ENCODE measurements at regions not wholly inside any gene's neighbourhood (a gene's known extent, or its start where the extent isn't known, plus 50 kb on each side); places are given as distances from the start of the nearest gene placed in this dataset.

DNA sequence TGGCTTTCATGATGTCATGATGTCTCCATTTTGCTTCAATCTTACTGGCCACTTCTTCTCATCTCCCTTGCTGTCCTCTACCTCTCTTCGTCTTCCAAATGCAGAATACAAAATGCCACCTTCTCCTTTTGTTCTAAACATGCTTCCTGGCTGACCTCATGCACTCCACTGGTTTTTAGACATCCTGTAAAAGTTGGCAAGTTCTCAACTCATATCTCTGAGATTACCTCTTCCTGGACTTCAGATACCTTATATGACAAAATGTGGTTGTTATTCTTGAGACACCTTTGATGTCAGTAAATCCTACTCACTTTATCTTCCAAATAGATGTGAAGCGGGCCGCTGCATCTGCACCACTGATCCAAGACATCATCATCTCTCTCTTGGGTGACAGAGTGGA lies 212.7 kb upstream of the FOXA2 start:
- 70 to 81% (median 78%) methylated on average over 3 of the region's 3 CpGs for WGBS, 5 donors

DNA sequence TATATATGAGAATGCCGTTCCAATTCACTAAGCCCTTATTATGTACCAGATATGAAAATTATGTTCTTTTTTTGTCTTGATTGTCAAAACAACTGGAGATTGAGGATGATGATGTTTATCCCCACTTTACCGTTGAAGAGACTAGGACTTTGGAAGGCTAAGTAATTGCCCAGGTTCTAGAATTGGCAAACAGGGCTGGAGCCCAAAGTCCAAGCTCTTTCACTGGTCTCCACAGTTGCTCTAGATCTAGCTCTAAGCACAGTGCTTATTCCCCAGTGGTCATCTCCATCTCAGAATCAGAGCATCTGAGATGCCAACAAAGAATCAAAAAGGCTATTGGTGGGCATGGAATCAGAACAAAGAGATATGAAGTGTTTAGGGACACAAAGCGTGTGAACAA lies 215.3 kb upstream of the FOXA2 start:
- Histone ChIP-seq H3K36me3 (no peaks in the 10 kb centered on the region), H3K9me3 (no peaks in the 10 kb centered on the region), H3K4me3 (no peak overlapping the region), H3K27ac (no peak overlapping the region), H3K4me1 (peaks cover 0 to 6% (median 0%) of the 10 kb centered on the region in 6 donors), H3K27me3 (replicated peaks in 1 of 7) (no peaks in the 10 kb centered on the region)
- no peak for DNase-seq
- intact Hi-C loops (cut with DNase I; ENCODE audit: low total_unique reads) = no loop called here
- TF ChIP-seq POLR2AphosphoS5 (IDR thresholded peaks at IDR 0.05) = no peak
- no peak for TF ChIP-seq POLR2A (IDR thresholded peaks at IDR 0.05)
- TF ChIP-seq, protein P1, sequence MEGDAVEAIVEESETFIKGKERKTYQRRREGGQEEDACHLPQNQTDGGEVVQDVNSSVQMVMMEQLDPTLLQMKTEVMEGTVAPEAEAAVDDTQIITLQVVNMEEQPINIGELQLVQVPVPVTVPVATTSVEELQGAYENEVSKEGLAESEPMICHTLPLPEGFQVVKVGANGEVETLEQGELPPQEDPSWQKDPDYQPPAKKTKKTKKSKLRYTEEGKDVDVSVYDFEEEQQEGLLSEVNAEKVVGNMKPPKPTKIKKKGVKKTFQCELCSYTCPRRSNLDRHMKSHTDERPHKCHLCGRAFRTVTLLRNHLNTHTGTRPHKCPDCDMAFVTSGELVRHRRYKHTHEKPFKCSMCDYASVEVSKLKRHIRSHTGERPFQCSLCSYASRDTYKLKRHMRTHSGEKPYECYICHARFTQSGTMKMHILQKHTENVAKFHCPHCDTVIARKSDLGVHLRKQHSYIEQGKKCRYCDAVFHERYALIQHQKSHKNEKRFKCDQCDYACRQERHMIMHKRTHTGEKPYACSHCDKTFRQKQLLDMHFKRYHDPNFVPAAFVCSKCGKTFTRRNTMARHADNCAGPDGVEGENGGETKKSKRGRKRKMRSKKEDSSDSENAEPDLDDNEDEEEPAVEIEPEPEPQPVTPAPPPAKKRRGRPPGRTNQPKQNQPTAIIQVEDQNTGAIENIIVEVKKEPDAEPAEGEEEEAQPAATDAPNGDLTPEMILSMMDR (IDR thresholded peaks at IDR 0.05 in 8 of 11, conservative IDR thresholded peaks at IDR 0.05 in 3 of 11) = no peak
- WGBS, 5 donors = 74 to 98% (median 89%) methylated on average over 3 of the region's 3 CpGs

More for the DNA sequence above, 212.7 kb upstream of the FOXA2 start:
- no peak overlapping the region for H3K27ac ChIP-seq
- no peaks in the 10 kb centered on the region for H3K27me3 ChIP-seq (replicated peaks in 1 of 7)
- H3K4me3 ChIP-seq = no peak overlapping the region
- no peak for DNase-seq
- no peaks in the 10 kb centered on the region for H3K9me3 ChIP-seq
- no peaks in the 10 kb centered on the region for H3K36me3 ChIP-seq
- H3K4me1 ChIP-seq = peaks cover 0 to 6% (median 0%) of the 10 kb centered on the region in 6 donors
- TF ChIP-seq POLR2AphosphoS5 (IDR thresholded peaks at IDR 0.05) (no peak), POLR2A (IDR thresholded peaks at IDR 0.05) (no peak)
- TF ChIP-seq, protein P1 (IDR thresholded peaks at IDR 0.05 in 8 of 11, conservative IDR thresholded peaks at IDR 0.05 in 3 of 11) = no peak
- intact Hi-C loops (cut with DNase I; ENCODE audit: low total_unique reads) = no loop called here

DNA sequence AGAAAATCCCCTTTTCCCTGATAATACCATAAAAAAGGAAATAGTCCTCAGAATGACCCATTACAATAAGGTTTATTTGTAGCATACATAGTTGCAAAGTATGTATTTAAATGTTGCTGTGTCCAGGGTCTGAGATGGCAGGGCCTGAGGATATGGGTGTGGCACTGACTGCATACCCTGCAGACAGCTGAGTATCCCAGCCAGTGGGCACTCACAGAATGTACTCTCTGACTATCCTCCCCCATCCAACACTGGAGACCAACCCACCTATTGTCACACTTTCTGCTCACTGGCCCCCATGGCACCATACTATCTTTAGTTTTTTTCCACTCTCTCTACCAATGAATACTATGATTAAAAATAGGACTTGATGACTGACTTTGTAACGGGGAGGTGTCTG lies 215.8 kb upstream of the FOXA2 start:
- no peaks in the 10 kb centered on the region for H3K36me3 ChIP-seq
- TF ChIP-seq, protein P1 (IDR thresholded peaks at IDR 0.05 in 8 of 11, conservative IDR thresholded peaks at IDR 0.05 in 3 of 11) = no peak
- TF ChIP-seq POLR2AphosphoS5 (IDR thresholded peaks at IDR 0.05) (no peak), POLR2A (IDR thresholded peaks at IDR 0.05) (no peak)
- DNase-seq = no peak
- H3K4me3 ChIP-seq = no peak overlapping the region
- 73 to 79% (median 75%) methylated on average over 1 of the region's 1 CpG for WGBS, 5 donors
- no peaks in the 10 kb centered on the region for H3K9me3 ChIP-seq
- H3K27me3 ChIP-seq (replicated peaks in 1 of 7) = no peaks in the 10 kb centered on the region
- intact Hi-C loops (cut with DNase I; ENCODE audit: low total_unique reads) = no loop called here
- H3K4me1 ChIP-seq = peaks cover 0 to 6% (median 0%) of the 10 kb centered on the region in 6 donors
- H3K27ac ChIP-seq = no peak overlapping the region

DNA sequence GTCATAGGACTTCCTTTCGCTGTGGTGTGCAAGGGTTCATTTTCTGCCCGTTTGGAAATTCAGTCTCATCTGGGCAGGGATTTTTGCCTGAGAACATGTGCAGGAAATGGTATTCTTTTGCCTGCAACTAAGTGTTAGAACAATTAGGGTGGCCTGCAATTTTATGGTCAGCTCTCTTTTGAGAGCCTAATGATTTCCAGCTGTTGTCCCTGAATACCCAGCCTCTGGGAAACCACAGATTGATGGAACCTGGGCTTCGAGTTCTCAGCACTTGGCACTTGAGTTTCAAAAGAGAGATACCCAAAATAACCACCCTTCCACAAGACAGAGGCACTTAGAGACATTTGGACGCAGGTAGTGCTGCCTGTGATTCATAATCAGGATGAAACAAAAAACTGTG lies 217.2 kb upstream of the FOXA2 start:
- H3K9me3 ChIP-seq = no peaks in the 10 kb centered on the region
- H3K36me3 ChIP-seq = no peaks in the 10 kb centered on the region
- peaks cover 0 to 6% (median 0%) of the 10 kb centered on the region in 6 donors for H3K4me1 ChIP-seq
- no peaks in the 10 kb centered on the region for H3K27me3 ChIP-seq (replicated peaks in 1 of 7)
- WGBS, 5 donors = 34 to 56% (median 49%) methylated on average over 4 of the region's 4 CpGs
- H3K27ac ChIP-seq = no peak overlapping the region
- DNase-seq = no peak
- H3K4me3 ChIP-seq = no peak overlapping the region
- TF ChIP-seq POLR2AphosphoS5 (IDR thresholded peaks at IDR 0.05) = no peak
- TF ChIP-seq, protein P1 (IDR thresholded peaks at IDR 0.05 in 8 of 11, conservative IDR thresholded peaks at IDR 0.05 in 3 of 11) = no peak
- no peak for TF ChIP-seq POLR2A (IDR thresholded peaks at IDR 0.05)
- intact Hi-C loops (cut with DNase I; ENCODE audit: low total_unique reads) = no loop called here
